Fibroblast of lung (primary cell): ENCODE measurements at regions not wholly inside any gene's neighbourhood (a gene's known extent, or its start where the extent isn't known, plus 50 kb on each side); places are given as distances from the start of the nearest gene placed in this dataset.
"Not testable (repeated sequence)": the region's sequence is repeated elsewhere in the genome, so short reads cannot be mapped to it uniquely, and the experiment has no call there.

Experiments
- DNase-seq, 2 donors: peaks; one replicate each; pipeline versions ENCODE4 v3.0.0 to v3.0.0-alpha.2; 2010; ENCODE audit warnings: low read depth in 2 of 2
- H2AFZ ChIP-seq: 2 replicates; pipeline ENCODE4 v1.5.1; 2012; ENCODE audit warnings: low read length, control low read depth, inconsistent platforms
- H3K27ac ChIP-seq: 2 replicates; pipeline ENCODE4 v1.5.1; 2011; ENCODE audit warnings: low read length, control low read depth; ENCODE audit not compliant: insufficient read depth
- H3K27me3 ChIP-seq: 2 replicates; pipeline ENCODE4 v1.5.1; 2011; ENCODE audit warnings: mild to moderate bottlenecking, low read length; ENCODE audit not compliant: control insufficient read depth, insufficient read depth
- H3K36me3 ChIP-seq: 2 replicates; pipeline ENCODE4 v1.5.1; 2011; ENCODE audit warnings: low read length; ENCODE audit not compliant: control insufficient read depth, insufficient read depth
- H3K4me1 ChIP-seq: 2 replicates; pipeline ENCODE4 v1.5.1; 2011; ENCODE audit warnings: low read length; ENCODE audit not compliant: control insufficient read depth, insufficient read depth; ENCODE audit errors: extremely low read depth
- H3K4me2 ChIP-seq: 2 replicates; pipeline ENCODE4 v1.5.1; 2011; ENCODE audit warnings: low read length, control low read depth; ENCODE audit not compliant: insufficient read depth; ENCODE audit errors: extremely low read depth
- H3K4me3 ChIP-seq, 4 experiments: fragments of 200-600 bp in 1 of 4; sonication (generic) in 1 of 4; replicated peaks in 1 of 4; 2 replicates each; pipeline ENCODE4 v1.5.1; 2011 to 2016; ENCODE audit warnings: low read length in 4 of 4, low read depth in 3 of 4, mild to moderate bottlenecking in 3 of 4, control low read depth in 2 of 4, inconsistent platforms in 1 of 4, mixed read lengths in 1 of 4; ENCODE audit not compliant: insufficient read depth in 1 of 4; ENCODE audit errors: control extremely low read depth in 1 of 4
- H3K79me2 ChIP-seq: 2 replicates; pipeline ENCODE4 v1.5.1; 2012; ENCODE audit warnings: mild to moderate bottlenecking, low read length, inconsistent platforms; ENCODE audit not compliant: control insufficient read depth, insufficient read depth
- H3K9ac ChIP-seq: 2 replicates; pipeline ENCODE4 v1.5.1; 2011; ENCODE audit warnings: mild to moderate bottlenecking, low read length, control low read depth; ENCODE audit not compliant: insufficient read depth
- H3K9me3 ChIP-seq: 2 replicates; pipeline ENCODE4 v1.5.1; 2012; ENCODE audit warnings: low read depth, low read length; ENCODE audit not compliant: control insufficient read depth, insufficient read depth
- H4K20me1 ChIP-seq: 2 replicates; pipeline ENCODE4 v1.5.1; 2011; ENCODE audit warnings: low read length; ENCODE audit not compliant: control insufficient read depth, insufficient read depth; ENCODE audit errors: extremely low read depth
- CTCF ChIP-seq, 2 donors: IDR thresholded peaks in 1 of 2; conservative IDR thresholded peaks in 1 of 2; 1 replicate in 1 of 2; 2 replicates in 1 of 2; pipeline ENCODE4 v1.5.1; 2011 to 2012; ENCODE audit warnings: low read length in 2 of 2, control low read depth in 1 of 2, inconsistent platforms in 1 of 2, low read depth in 1 of 2, mild to moderate bottlenecking in 1 of 2
- EZH2 ChIP-seq: IDR thresholded peaks from 2 replicates; pipeline ENCODE4 v1.5.1; 2012; ENCODE audit warnings: low read length, control low read depth, mild to moderate bottlenecking; ENCODE audit errors: missing control alignments

GRCh38 chr3:16769525-16769924 is 115.2 kb upstream of the PLCL2 start:
- no peak overlapping the region for H3K27ac ChIP-seq
- TF ChIP-seq EZH2, result no peak
- no peak for TF ChIP-seq CTCF (conservative IDR thresholded peaks at IDR 0.05 in 1 of 2, IDR thresholded peaks at IDR 0.05 in 1 of 2; ENCODE audit: low read depth in 1 of 2, low read length in 2 of 2)
- H3K4me3 ChIP-seq, result no peak overlapping the region
- H2AFZ ChIP-seq, result no peak overlapping the region
- no peaks in the 10 kb centered on the region for H3K4me1 ChIP-seq
- no peaks in the 10 kb centered on the region for H3K36me3 ChIP-seq
- H3K9me3 ChIP-seq, result no peaks in the 10 kb centered on the region
- H4K20me1 ChIP-seq, result no peaks in the 10 kb centered on the region
- no peak for DNase-seq
- H3K9ac ChIP-seq, result no peak overlapping the region
- no peak overlapping the region for H3K4me2 ChIP-seq
- H3K27me3 ChIP-seq, result no peaks in the 10 kb centered on the region
- H3K79me2 ChIP-seq, result no peaks in the 10 kb centered on the region

- Histone ChIP-seq H4K20me1 (no peaks in the 10 kb centered on the region), H3K4me2 (no peak overlapping the region), H3K27ac (no peak overlapping the region), H2AFZ (no peak overlapping the region), H3K79me2 (no peaks in the 10 kb centered on the region), H3K36me3 (no peaks in the 10 kb centered on the region), H3K9me3 (no peaks in the 10 kb centered on the region), H3K27me3 (no peaks in the 10 kb centered on the region), H3K4me3 (no peak overlapping the region), H3K9ac (no peak overlapping the region), H3K4me1 (no peaks in the 10 kb centered on the region)
- TF ChIP-seq CTCF (conservative IDR thresholded peaks at IDR 0.05 in 1 of 2, IDR thresholded peaks at IDR 0.05 in 1 of 2; ENCODE audit: low read depth in 1 of 2, low read length in 2 of 2), result no peak
- TF ChIP-seq EZH2, result no peak
- DNase-seq, result peak in 1 of 2 donors; percentile 55
Observed at GRCh38 chr3:16770021-16770420, 114.7 kb upstream of the PLCL2 start.

GRCh38 chr3:16770792-16771191 is 114.0 kb upstream of the PLCL2 start:
- no peak for TF ChIP-seq EZH2
- no peak for TF ChIP-seq CTCF (conservative IDR thresholded peaks at IDR 0.05 in 1 of 2, IDR thresholded peaks at IDR 0.05 in 1 of 2; ENCODE audit: low read depth in 1 of 2, low read length in 2 of 2)
- Histone ChIP-seq H3K4me2 (no peak overlapping the region), H3K9ac (no peak overlapping the region), H3K79me2 (no peaks in the 10 kb centered on the region), H3K36me3 (no peaks in the 10 kb centered on the region), H3K27me3 (no peaks in the 10 kb centered on the region), H3K4me1 (no peaks in the 10 kb centered on the region), H3K27ac (no peak overlapping the region), H3K9me3 (no peaks in the 10 kb centered on the region), H4K20me1 (no peaks in the 10 kb centered on the region), H2AFZ (no peak overlapping the region), H3K4me3 (no peak overlapping the region)
- no peak for DNase-seq

- H2AFZ ChIP-seq, H3K27me3 ChIP-seq, H3K9ac ChIP-seq, H4K20me1 ChIP-seq, H3K4me1 ChIP-seq, H3K36me3 ChIP-seq, DNase-seq, H3K4me2 ChIP-seq, H3K79me2 ChIP-seq, H3K4me3 ChIP-seq, H3K9me3 ChIP-seq, H3K27ac ChIP-seq: not testable (repeated sequence)
Observed at GRCh38 chr3:16773594-16773993, 111.2 kb upstream of the PLCL2 start.

GRCh38 chr3:16774536-16774935 is 110.2 kb upstream of the PLCL2 start:
- not testable (repeated sequence) for H4K20me1 ChIP-seq, H3K4me1 ChIP-seq, H3K27me3 ChIP-seq, H3K4me2 ChIP-seq, DNase-seq, H3K9ac ChIP-seq, H2AFZ ChIP-seq, H3K27ac ChIP-seq, H3K9me3 ChIP-seq, H3K36me3 ChIP-seq, H3K4me3 ChIP-seq, H3K79me2 ChIP-seq
